Upper lobe of left lung (tissue), 6 donors: ENCODE measurements at regions not wholly inside any gene's neighbourhood (a gene's known extent, or its start where the extent isn't known, plus 50 kb on each side); places are given as distances from the start of the nearest gene placed in this dataset.

Source experiments
- ATAC-seq, 2 donors: fragments of 200-7000 bp; cut with Tn5 transposase; one replicate each; pipeline ENCODE4 v1.9.1; 2022; ENCODE audit warnings: mild to moderate bottlenecking in 2 of 2, moderate library complexity in 2 of 2; ENCODE audit not compliant: low FRiP score in 2 of 2
- DNase-seq, 2 donors: peaks; one replicate each; pipeline ENCODE4 v3.0.0-alpha.2; 2019 to 2020
- H3K27ac ChIP-seq, 4 donors: fragments of 200-600 bp; sonication (generic); one replicate each; pipeline ENCODE4 v1.5.1; 2016 to 2019
- H3K27me3 ChIP-seq, 4 donors: fragments of 200-600 bp; sonication (generic); one replicate each; pipeline ENCODE4 v1.5.1; 2017 to 2019
- H3K36me3 ChIP-seq, 4 donors: fragments of 200-600 bp; sonication (generic); one replicate each; pipeline ENCODE4 v1.5.1; 2016 to 2019
- H3K4me1 ChIP-seq, 4 donors: fragments of 200-600 bp; sonication (generic); one replicate each; pipeline ENCODE4 v1.5.1; 2018 to 2019
- H3K4me3 ChIP-seq, 4 donors: fragments of 200-600 bp; sonication (generic); one replicate each; pipeline ENCODE4 v1.5.1; 2017 to 2019; ENCODE audit warnings: mild to moderate bottlenecking in 2 of 4, moderate library complexity in 1 of 4
- H3K9me3 ChIP-seq, 4 donors: fragments of 200-600 bp; sonication (generic); one replicate each; pipeline ENCODE4 v1.5.1; 2018 to 2019
- EP300 ChIP-seq, 4 donors: sonication (generic); formaldehyde crosslinking; IDR thresholded peaks; one replicate each; pipeline ENCODE4 v1.5.1; 2017; ENCODE audit warnings: antibody characterized with exemption in 4 of 4, control low read depth in 2 of 4
- POLR2A ChIP-seq, 4 donors: fragments of 450-650 bp; IDR thresholded peaks; one replicate each; pipeline ENCODE4 v1.5.1; 2016 to 2017; ENCODE audit warnings: antibody characterized with exemption in 4 of 4, mild to moderate bottlenecking in 2 of 4
- POLR2AphosphoS5 ChIP-seq, 2 donors: sonication (generic); formaldehyde crosslinking; IDR thresholded peaks; one replicate each; pipeline ENCODE4 v1.5.1; 2017; ENCODE audit warnings: antibody characterized with exemption in 2 of 2
- WGBS, 2 donors: methylation state at CpG; one replicate each; pipeline ENCODE4 v1.1.5; 2017 to 2018; 5-methylcytosine and 5-hydroxymethylcytosine counted together
- TF ChIP-seq, protein P1 (sequence below), 6 experiments: fragments of 450-650 bp in 4 of 6; fragments of 200-600 bp in 2 of 6; sonication (generic) in 2 of 6; IDR thresholded peaks; one replicate each; pipeline ENCODE4 v1.5.1; 2016 to 2019; ENCODE audit warnings: antibody characterized with exemption in 6 of 6
- donor health status: DM: no; HTN: no; CAD: no; lungs with moderate emphysema.
- donor health status: DM: no; HTN: yes; CAD: no; lungs with severe emphysema.

DNA sequence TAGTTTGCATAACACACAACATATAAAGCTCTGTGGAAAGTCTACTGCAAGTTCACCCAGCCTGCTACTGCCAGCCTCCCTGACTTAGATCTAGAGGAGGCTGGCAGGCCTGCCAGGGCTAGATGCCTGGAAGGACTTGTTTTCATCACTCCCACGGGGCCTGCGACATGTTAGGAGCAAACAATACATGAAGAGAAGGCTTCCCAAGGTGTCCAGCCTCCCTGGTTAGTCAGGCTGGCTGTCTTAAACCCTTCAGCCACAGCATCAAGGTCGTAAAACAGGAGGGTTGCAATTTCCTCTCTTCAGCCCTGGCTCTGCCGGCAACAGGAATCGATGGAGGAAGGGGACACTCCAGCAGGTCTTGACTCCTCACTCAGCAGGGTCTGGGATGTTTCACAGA lies 104.5 kb downstream of the NGF start:
- no peak for DNase-seq
- Histone ChIP-seq H3K27ac (no peak overlapping the region), H3K9me3 (no peaks in the 10 kb centered on the region), H3K27me3 (no peaks in the 10 kb centered on the region), H3K4me1 (no peaks in the 10 kb centered on the region), H3K4me3 (no peak overlapping the region), H3K36me3 (no peaks in the 10 kb centered on the region)
- TF ChIP-seq EP300 (IDR thresholded peaks at IDR 0.05) (no peak), POLR2A (IDR thresholded peaks at IDR 0.05) (no peak), POLR2AphosphoS5 (IDR thresholded peaks at IDR 0.05) (no peak)
- TF ChIP-seq, protein P1, sequence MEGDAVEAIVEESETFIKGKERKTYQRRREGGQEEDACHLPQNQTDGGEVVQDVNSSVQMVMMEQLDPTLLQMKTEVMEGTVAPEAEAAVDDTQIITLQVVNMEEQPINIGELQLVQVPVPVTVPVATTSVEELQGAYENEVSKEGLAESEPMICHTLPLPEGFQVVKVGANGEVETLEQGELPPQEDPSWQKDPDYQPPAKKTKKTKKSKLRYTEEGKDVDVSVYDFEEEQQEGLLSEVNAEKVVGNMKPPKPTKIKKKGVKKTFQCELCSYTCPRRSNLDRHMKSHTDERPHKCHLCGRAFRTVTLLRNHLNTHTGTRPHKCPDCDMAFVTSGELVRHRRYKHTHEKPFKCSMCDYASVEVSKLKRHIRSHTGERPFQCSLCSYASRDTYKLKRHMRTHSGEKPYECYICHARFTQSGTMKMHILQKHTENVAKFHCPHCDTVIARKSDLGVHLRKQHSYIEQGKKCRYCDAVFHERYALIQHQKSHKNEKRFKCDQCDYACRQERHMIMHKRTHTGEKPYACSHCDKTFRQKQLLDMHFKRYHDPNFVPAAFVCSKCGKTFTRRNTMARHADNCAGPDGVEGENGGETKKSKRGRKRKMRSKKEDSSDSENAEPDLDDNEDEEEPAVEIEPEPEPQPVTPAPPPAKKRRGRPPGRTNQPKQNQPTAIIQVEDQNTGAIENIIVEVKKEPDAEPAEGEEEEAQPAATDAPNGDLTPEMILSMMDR (IDR thresholded peaks at IDR 0.05), result no peak
- 57 to 80% methylated on average over 5 of the region's 5 CpGs for WGBS, 2 donors
- ATAC-seq, result no peak

DNA sequence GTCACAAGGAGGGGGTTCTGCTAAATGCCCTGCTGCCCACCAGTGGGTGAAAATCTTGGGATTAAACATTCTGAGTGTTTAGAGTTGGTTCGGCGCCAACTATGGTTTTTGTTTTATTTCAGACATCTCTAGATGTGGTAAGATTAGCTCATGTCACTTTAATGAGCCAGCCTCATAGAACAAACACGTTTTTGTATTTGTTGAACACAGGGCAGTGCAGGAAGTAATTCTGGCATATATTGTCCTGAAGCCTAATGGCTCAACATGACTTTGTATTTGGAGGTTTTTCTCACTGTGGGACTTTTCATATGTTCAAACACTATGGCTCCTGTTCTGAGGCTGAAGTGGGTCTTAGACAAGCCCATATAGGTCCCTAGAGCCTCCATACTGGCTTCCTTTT lies 107.8 kb downstream of the NGF start:
- Histone ChIP-seq H3K4me1 (no peaks in the 10 kb centered on the region), H3K27ac (no peak overlapping the region), H3K4me3 (no peak overlapping the region), H3K36me3 (no peaks in the 10 kb centered on the region), H3K27me3 (no peaks in the 10 kb centered on the region), H3K9me3 (no peaks in the 10 kb centered on the region)
- no peak for ATAC-seq
- no peak for DNase-seq
- no peak for TF ChIP-seq EP300 (IDR thresholded peaks at IDR 0.05)
- TF ChIP-seq POLR2AphosphoS5 (IDR thresholded peaks at IDR 0.05), result no peak
- TF ChIP-seq, protein P1 (IDR thresholded peaks at IDR 0.05), result no peak
- no peak for TF ChIP-seq POLR2A (IDR thresholded peaks at IDR 0.05)
- 56 to 64% methylated on average over 3 of the region's 3 CpGs for WGBS, 2 donors

DNA sequence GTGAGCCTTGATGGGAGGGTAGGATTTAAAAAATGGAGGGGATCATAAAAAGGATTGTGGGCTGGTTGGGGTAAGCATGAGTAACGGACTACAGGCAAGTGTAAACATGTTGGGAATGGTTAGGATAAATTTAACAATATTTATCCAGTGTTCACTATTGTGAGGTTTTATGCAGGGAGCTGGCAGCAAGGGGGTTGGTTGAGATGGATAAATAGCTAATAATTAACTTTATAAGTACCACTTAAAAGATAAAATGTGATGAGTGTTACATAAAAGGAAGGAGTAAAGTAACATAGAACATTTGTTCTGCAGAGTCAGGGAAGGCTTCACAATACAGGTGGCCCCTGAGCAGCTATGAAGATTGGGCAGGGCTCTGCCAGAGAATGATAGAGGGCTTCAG lies 109.0 kb downstream of the NGF start:
- no peak for TF ChIP-seq POLR2A (IDR thresholded peaks at IDR 0.05)
- no peak for TF ChIP-seq POLR2AphosphoS5 (IDR thresholded peaks at IDR 0.05)
- TF ChIP-seq, protein P1 (IDR thresholded peaks at IDR 0.05), result no peak
- TF ChIP-seq EP300 (IDR thresholded peaks at IDR 0.05), result no peak
- Histone ChIP-seq H3K27ac (no peak overlapping the region), H3K36me3 (no peaks in the 10 kb centered on the region), H3K9me3 (no peaks in the 10 kb centered on the region), H3K27me3 (no peaks in the 10 kb centered on the region), H3K4me1 (no peaks in the 10 kb centered on the region), H3K4me3 (no peak overlapping the region)
- DNase-seq (no peak), ATAC-seq (no peak)
- 64 to 72% methylated on average over 1 of the region's 1 CpG for WGBS, 2 donors

DNA sequence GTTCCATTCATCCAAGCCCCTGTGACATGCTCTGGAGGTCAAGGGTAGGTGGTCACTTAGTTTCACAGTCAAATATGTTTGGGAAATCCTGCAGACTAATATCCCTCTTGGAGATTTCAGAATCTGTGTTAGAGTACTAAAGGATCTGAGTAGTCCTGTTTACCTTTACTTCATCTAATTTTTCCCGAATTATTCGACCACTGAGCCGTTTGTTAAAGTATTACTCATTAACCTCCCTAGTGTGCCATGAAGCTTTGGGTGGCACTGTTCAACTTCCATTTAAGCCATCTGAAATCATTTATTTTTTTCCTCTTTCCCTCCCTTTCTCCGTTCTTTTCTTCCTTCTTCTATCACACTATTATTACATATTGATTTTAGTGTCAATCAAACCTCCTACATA lies 109.9 kb downstream of the NGF start:
- H3K4me1 ChIP-seq, result no peaks in the 10 kb centered on the region
- 83% methylated on average over 4 of the region's 4 CpGs for WGBS, 2 donors
- no peaks in the 10 kb centered on the region for H3K9me3 ChIP-seq
- no peaks in the 10 kb centered on the region for H3K36me3 ChIP-seq
- TF ChIP-seq, protein P1 (IDR thresholded peaks at IDR 0.05), result no peak
- DNase-seq (no peak), ATAC-seq (no peak)
- H3K4me3 ChIP-seq, result no peak overlapping the region
- H3K27ac ChIP-seq, result no peak overlapping the region
- H3K27me3 ChIP-seq, result no peaks in the 10 kb centered on the region

DNA sequence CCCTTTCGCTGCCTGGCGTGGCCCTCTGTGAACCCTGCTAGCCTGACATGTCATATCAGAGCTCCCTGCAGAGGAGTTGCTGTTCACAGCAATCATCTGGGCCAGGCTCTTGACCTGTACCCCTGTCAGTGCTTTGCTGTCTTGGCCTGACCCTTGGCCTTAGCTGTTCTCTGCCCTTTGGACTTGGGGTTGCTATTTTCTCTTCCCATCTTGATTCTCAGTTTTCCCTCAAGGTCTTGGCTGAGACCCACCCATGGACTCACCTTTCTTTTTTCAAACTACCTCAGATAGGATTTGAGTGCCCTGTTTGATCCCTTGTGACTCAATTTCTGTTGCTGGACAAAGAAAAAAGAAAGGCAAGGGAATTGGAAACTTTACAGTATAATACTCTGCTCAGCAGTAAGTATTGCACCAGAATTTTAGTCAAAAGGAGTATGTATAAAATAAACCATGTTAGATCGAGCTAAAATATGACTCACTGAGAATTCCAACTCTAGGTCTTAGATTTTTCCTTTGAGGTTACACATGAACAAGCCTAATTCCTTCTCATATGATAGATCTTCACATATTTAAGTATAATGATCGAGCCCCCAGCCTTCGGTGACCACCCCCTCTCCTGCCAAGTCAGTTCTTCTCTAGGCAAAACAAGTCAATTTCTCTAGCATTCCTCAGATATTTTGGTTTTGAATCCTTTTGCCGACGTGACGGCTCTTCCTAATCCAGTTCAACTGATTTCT lies 110.5 kb downstream of the NGF start:
- no peaks in the 10 kb centered on the region for H3K27me3 ChIP-seq
- H3K27ac ChIP-seq, result no peak overlapping the region
- DNase-seq (no peak), ATAC-seq (no peak)
- no peak overlapping the region for H3K4me3 ChIP-seq
- no peaks in the 10 kb centered on the region for H3K36me3 ChIP-seq
- H3K9me3 ChIP-seq, result no peaks in the 10 kb centered on the region
- no peaks in the 10 kb centered on the region for H3K4me1 ChIP-seq
- WGBS, 2 donors, result 86 to 90% methylated on average over 8 of the region's 8 CpGs
- no peak for TF ChIP-seq POLR2A (IDR thresholded peaks at IDR 0.05)
- no peak for TF ChIP-seq EP300 (IDR thresholded peaks at IDR 0.05)
- TF ChIP-seq POLR2AphosphoS5 (IDR thresholded peaks at IDR 0.05), result no peak
- TF ChIP-seq, protein P1 (IDR thresholded peaks at IDR 0.05), result no peak
